GM23338 (cell line): ENCODE measurements at regions not wholly inside any gene's neighbourhood (a gene's known extent, or its start where the extent isn't known, plus 50 kb on each side); places are given as distances from the start of the nearest gene placed in this dataset.

Experiments
- ATAC-seq: fragments of 200-7000 bp; cut with Tn5 transposase; 3 replicates; pipeline ENCODE4 v1.9.1; 2020
- DNase-seq: peaks from one replicate; pipeline ENCODE4 v3.0.0-alpha.2; 2015; ENCODE audit warnings: low spot score
- H2AFZ ChIP-seq: fragments of 200-600 bp; sonication (generic); 2 replicates; pipeline ENCODE4 v1.8.0; 2016; ENCODE audit warnings: antibody characterized with exemption, mild to moderate bottlenecking, moderate library complexity
- H3F3A ChIP-seq: fragments of 200-600 bp; sonication (generic); replicated peaks from 2 replicates; pipeline ENCODE4 v1.8.0; 2017; ENCODE audit warnings: antibody characterized with exemption, mixed run types, low read depth
- H3K27ac ChIP-seq: fragments of 200-600 bp; sonication (generic); 2 replicates; pipeline ENCODE4 v1.6.1; 2016; ENCODE audit warnings: low read depth
- H3K27me3 ChIP-seq: fragments of 200-600 bp; sonication (generic); 2 replicates; pipeline ENCODE4 v1.8.0; 2016; ENCODE audit warnings: mild to moderate bottlenecking, mixed run types, moderate library complexity; ENCODE audit not compliant: insufficient read depth
- H3K36me3 ChIP-seq: fragments of 200-600 bp; sonication (generic); 2 replicates; pipeline ENCODE4 v1.8.0; 2016; ENCODE audit warnings: mild to moderate bottlenecking; ENCODE audit not compliant: insufficient read depth
- H3K4me1 ChIP-seq: fragments of 200-600 bp; sonication (generic); 2 replicates; pipeline ENCODE4 v1.8.0; 2016; ENCODE audit warnings: mild to moderate bottlenecking, moderate library complexity; ENCODE audit not compliant: insufficient read depth
- H3K4me2 ChIP-seq: fragments of 200-600 bp; sonication (generic); 2 replicates; pipeline ENCODE4 v1.7.1; 2017; ENCODE audit warnings: mixed run types
- H3K4me3 ChIP-seq: fragments of 200-600 bp; sonication (generic); 2 replicates; pipeline ENCODE4 v1.6.1; 2016; ENCODE audit warnings: mixed run types
- H3K79me2 ChIP-seq: fragments of 200-600 bp; sonication (generic); replicated peaks from 2 replicates; pipeline ENCODE4 v1.8.0; 2017; ENCODE audit warnings: mild to moderate bottlenecking; ENCODE audit not compliant: insufficient read depth
- H3K9me2 ChIP-seq: fragments of 200-600 bp; sonication (generic); 2 replicates; pipeline ENCODE4 v1.8.0; 2017; ENCODE audit not compliant: insufficient read depth
- H4K20me1 ChIP-seq: fragments of 200-600 bp; sonication (generic); replicated peaks from 2 replicates; pipeline ENCODE4 v1.8.0; 2017; ENCODE audit warnings: mild to moderate bottlenecking; ENCODE audit not compliant: insufficient read depth
- H3K27ac Mint-ChIP-seq: 2 replicates; pipeline ENCODE4 v1.8.0; 2020; ENCODE audit warnings: inconsistent platforms, mild to moderate bottlenecking, moderate library complexity, mixed read lengths
- H3K27me3 Mint-ChIP-seq: 3 replicates; pipeline ENCODE4 v1.8.0; 2022; ENCODE audit warnings: low read depth, mild to moderate bottlenecking, moderate library complexity, mixed read lengths, inconsistent platforms; ENCODE audit not compliant: insufficient read depth, poor library complexity
- H3K36me3 Mint-ChIP-seq: 3 replicates; pipeline ENCODE4 v1.8.0; 2021; ENCODE audit warnings: low read depth, mild to moderate bottlenecking, inconsistent platforms, moderate library complexity, mixed read lengths
- H3K4me1 Mint-ChIP-seq: 3 replicates; pipeline ENCODE4 v1.8.0; 2020; ENCODE audit warnings: mild to moderate bottlenecking, inconsistent platforms, mixed read lengths
- H3K4me3 Mint-ChIP-seq: 3 replicates; pipeline ENCODE4 v1.8.0; 2021; ENCODE audit warnings: moderate library complexity, mild to moderate bottlenecking, inconsistent platforms, mixed read lengths
- H3K9me3 Mint-ChIP-seq: 3 replicates; pipeline ENCODE4 v1.8.0; 2020; ENCODE audit warnings: moderate library complexity, mild to moderate bottlenecking, inconsistent platforms, mixed read lengths
- CREB1 ChIP-seq: fragments of 250-450 bp; sonication (Bioruptor Pico); IDR thresholded peaks from 2 replicates; pipeline ENCODE4 v1.5.0; 2020; ENCODE audit warnings: low read depth, mild to moderate bottlenecking, moderate library complexity
- CTCF ChIP-seq, 2 experiments: fragments of 200-600 bp in 1 of 2; sonication (generic) in 1 of 2; conservative IDR thresholded peaks; 2 replicates each; pipeline versions ENCODE4 v1.5.1 to v1.6.1; 2016 to 2017; ENCODE audit warnings: antibody characterized with exemption in 2 of 2, low read depth in 2 of 2, mild to moderate bottlenecking in 2 of 2, moderate library complexity in 1 of 2
- ETS1 ChIP-seq: IDR thresholded peaks from 2 replicates; pipeline ENCODE4 v1.6.1; 2016; ENCODE audit warnings: antibody characterized with exemption
- EZH2 ChIP-seq: fragments of 200-600 bp; sonication (generic); IDR thresholded peaks from one replicate; pipeline ENCODE4 v1.8.0; 2017; ENCODE audit warnings: antibody characterized with exemption, mild to moderate bottlenecking, low read depth; ENCODE audit not compliant: unreplicated experiment
- EZH2phosphoT487 ChIP-seq: fragments of 200-600 bp; sonication (generic); IDR thresholded peaks from one replicate; pipeline ENCODE4 v1.8.1; 2018; ENCODE audit warnings: antibody characterized with exemption; ENCODE audit not compliant: unreplicated experiment
- JUNB ChIP-seq: IDR thresholded peaks from one replicate; pipeline ENCODE4 v1.6.1; 2016; ENCODE audit warnings: antibody characterized with exemption; ENCODE audit not compliant: unreplicated experiment
- NANOG ChIP-seq: IDR thresholded peaks from 2 replicates; pipeline ENCODE4 v1.6.1; 2016; ENCODE audit warnings: antibody characterized with exemption, borderline replicate concordance
- POLR2AphosphoS5 ChIP-seq: IDR thresholded peaks from 2 replicates; pipeline ENCODE4 v1.6.1; 2016; ENCODE audit warnings: antibody characterized with exemption, low read depth
- REST ChIP-seq: IDR thresholded peaks from one replicate; pipeline ENCODE4 v1.6.1; 2018; ENCODE audit warnings: antibody characterized with exemption; ENCODE audit not compliant: unreplicated experiment
- STAT1 ChIP-seq: IDR thresholded peaks from one replicate; pipeline ENCODE4 v1.6.1; 2016; ENCODE audit warnings: antibody characterized with exemption; ENCODE audit not compliant: unreplicated experiment
- ZNF114 ChIP-seq: fragments of 250-450 bp; sonication (Bioruptor Pico); IDR thresholded peaks from 2 replicates; pipeline ENCODE4 v1.5.0; 2020; ENCODE audit warnings: mild to moderate bottlenecking, moderate library complexity
- ZNF331 ChIP-seq: fragments of 250-450 bp; sonication (Bioruptor Pico); IDR thresholded peaks from 2 replicates; pipeline ENCODE4 v1.5.0; 2020; ENCODE audit warnings: low read depth, mild to moderate bottlenecking, moderate library complexity
- TF ChIP-seq, protein P1 (sequence below): fragments of 250-450 bp; sonication (Bioruptor Pico); IDR thresholded peaks from 2 replicates; pipeline ENCODE4 v1.5.0; 2020; ENCODE audit warnings: mild to moderate bottlenecking, moderate library complexity

GRCh38 chr4:89587364-89587763 is 249.6 kb downstream of the SNCA start:
- Mint-ChIP-seq H3K4me1 (peaks cover 2% of the 10 kb centered on the region; the same call in 1 of the 3 replicates), H3K9me3 (peaks cover 4% of the 10 kb centered on the region; the same call in 1 of the 3 replicates), H3K27ac (no peak overlapping the region), H3K36me3 (no peaks in the 10 kb centered on the region), H3K4me3 (no peak overlapping the region), H3K27me3 (peaks cover 28% of the 10 kb centered on the region)
- ATAC-seq (no peak), DNase-seq (no peak)
- Histone ChIP-seq H3K4me3 (no peak overlapping the region), H2AFZ (no peak overlapping the region), H4K20me1 (no peaks in the 10 kb centered on the region), H3F3A (no peaks in the 10 kb centered on the region), H3K4me1 (no peaks in the 10 kb centered on the region), H3K27me3 (peaks cover 24% of the 10 kb centered on the region; the same call in 1 of the 2 replicates), H3K79me2 (no peaks in the 10 kb centered on the region), H3K4me2 (no peak overlapping the region), H3K36me3 (no peaks in the 10 kb centered on the region), H3K27ac (no peak overlapping the region), H3K9me2 (no peaks in the 10 kb centered on the region)
- TF ChIP-seq NANOG (no peak), REST (no peak), ETS1 (no peak), CREB1 (CRISPR knock-in tag) (no peak), ZNF114 (CRISPR knock-in tag) (no peak), ZNF331 (CRISPR knock-in tag) (no peak), CTCF (conservative IDR thresholded peaks at IDR 0.05; ENCODE audit: low read depth in 2 of 2) (no peak), POLR2AphosphoS5 (no peak), STAT1 (no peak), EZH2 (no peak), EZH2phosphoT487 (no peak), JUNB (no peak)
- TF ChIP-seq, protein P1, sequence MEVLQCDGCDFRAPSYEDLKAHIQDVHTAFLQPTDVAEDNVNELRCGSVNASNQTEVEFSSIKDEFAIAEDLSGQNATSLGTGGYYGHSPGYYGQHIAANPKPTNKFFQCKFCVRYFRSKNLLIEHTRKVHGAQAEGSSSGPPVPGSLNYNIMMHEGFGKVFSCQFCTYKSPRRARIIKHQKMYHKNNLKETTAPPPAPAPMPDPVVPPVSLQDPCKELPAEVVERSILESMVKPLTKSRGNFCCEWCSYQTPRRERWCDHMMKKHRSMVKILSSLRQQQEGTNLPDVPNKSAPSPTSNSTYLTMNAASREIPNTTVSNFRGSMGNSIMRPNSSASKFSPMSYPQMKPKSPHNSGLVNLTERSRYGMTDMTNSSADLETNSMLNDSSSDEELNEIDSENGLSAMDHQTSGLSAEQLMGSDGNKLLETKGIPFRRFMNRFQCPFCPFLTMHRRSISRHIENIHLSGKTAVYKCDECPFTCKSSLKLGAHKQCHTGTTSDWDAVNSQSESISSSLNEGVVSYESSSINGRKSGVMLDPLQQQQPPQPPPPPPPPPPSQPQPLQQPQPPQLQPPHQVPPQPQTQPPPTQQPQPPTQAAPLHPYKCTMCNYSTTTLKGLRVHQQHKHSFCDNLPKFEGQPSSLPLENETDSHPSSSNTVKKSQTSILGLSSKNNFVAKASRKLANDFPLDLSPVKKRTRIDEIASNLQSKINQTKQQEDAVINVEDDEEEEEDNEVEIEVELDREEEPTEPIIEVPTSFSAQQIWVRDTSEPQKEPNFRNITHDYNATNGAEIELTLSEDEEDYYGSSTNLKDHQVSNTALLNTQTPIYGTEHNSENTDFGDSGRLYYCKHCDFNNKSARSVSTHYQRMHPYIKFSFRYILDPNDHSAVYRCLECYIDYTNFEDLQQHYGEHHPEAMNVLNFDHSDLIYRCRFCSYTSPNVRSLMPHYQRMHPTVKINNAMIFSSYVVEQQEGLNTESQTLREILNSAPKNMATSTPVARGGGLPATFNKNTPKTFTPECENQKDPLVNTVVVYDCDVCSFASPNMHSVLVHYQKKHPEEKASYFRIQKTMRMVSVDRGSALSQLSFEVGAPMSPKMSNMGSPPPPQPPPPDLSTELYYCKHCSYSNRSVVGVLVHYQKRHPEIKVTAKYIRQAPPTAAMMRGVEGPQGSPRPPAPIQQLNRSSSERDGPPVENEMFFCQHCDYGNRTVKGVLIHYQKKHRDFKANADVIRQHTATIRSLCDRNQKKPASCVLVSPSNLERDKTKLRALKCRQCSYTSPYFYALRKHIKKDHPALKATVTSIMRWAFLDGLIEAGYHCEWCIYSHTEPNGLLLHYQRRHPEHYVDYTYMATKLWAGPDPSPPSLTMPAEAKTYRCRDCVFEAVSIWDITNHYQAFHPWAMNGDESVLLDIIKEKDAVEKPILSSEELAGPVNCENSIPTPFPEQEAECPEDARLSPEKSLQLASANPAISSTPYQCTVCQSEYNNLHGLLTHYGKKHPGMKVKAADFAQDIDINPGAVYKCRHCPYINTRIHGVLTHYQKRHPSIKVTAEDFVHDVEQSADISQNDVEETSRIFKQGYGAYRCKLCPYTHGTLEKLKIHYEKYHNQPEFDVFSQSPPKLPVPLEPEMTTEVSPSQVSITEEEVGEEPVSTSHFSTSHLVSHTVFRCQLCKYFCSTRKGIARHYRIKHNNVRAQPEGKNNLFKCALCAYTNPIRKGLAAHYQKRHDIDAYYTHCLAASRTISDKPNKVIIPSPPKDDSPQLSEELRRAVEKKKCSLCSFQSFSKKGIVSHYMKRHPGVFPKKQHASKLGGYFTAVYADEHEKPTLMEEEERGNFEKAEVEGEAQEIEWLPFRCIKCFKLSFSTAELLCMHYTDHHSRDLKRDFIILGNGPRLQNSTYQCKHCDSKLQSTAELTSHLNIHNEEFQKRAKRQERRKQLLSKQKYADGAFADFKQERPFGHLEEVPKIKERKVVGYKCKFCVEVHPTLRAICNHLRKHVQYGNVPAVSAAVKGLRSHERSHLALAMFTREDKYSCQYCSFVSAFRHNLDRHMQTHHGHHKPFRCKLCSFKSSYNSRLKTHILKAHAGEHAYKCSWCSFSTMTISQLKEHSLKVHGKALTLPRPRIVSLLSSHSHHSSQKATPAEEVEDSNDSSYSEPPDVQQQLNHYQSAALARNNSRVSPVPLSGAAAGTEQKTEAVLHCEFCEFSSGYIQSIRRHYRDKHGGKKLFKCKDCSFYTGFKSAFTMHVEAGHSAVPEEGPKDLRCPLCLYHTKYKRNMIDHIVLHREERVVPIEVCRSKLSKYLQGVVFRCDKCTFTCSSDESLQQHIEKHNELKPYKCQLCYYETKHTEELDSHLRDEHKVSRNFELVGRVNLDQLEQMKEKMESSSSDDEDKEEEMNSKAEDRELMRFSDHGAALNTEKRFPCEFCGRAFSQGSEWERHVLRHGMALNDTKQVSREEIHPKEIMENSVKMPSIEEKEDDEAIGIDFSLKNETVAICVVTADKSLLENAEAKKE (CRISPR knock-in tag) = no peak
